ENCODE measurements at regions not wholly inside any gene's neighbourhood (a gene's known extent, or its start where the extent isn't known, plus 50 kb on each side); places are given as distances from the start of the nearest gene placed in this dataset.

DNA sequence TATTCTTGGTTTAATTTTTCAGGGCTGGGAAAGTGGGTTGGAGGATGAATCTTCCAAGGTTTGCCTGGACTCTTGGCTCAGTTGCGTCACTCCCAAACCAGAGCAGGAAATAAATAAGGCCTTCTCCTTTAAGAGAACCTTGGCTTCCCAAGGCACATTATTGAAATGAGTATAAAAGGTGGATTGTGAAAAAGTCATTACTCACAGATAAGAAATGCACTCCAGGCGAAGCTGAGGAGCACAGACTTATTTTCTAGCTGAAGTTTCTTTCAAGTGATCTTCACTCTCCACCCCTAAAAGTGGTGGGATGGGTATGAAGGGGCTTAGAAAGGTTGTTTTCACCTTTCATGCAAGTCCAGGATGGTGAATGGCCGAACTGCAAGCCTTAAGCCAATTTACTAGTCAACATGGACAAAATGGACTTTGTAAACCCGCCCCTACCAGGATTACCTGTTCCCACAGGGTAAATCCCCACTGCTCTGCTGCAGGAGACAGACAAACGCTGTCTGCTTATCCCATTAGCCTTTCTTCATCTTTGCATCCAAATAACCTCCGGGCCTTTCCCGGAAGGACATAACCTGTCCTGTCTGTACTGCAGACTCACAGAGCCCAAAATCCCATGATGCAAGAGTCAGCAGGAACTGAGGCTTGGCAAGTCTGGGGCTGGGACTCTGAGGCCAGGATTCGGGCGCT, 207.6 kb downstream of the BCL11B start:
- no peak for DNase-seq (ENCODE audit: low read depth)

- no peak for DNase-seq (ENCODE audit: low read depth)
Observed at GRCh38 chr14:99065551-99065950, 206.4 kb downstream of the BCL11B start.

GRCh38 chr14:99066378-99066777, 205.6 kb downstream of the BCL11B start:
- DNase-seq (ENCODE audit: low read depth), result no peak

DNA sequence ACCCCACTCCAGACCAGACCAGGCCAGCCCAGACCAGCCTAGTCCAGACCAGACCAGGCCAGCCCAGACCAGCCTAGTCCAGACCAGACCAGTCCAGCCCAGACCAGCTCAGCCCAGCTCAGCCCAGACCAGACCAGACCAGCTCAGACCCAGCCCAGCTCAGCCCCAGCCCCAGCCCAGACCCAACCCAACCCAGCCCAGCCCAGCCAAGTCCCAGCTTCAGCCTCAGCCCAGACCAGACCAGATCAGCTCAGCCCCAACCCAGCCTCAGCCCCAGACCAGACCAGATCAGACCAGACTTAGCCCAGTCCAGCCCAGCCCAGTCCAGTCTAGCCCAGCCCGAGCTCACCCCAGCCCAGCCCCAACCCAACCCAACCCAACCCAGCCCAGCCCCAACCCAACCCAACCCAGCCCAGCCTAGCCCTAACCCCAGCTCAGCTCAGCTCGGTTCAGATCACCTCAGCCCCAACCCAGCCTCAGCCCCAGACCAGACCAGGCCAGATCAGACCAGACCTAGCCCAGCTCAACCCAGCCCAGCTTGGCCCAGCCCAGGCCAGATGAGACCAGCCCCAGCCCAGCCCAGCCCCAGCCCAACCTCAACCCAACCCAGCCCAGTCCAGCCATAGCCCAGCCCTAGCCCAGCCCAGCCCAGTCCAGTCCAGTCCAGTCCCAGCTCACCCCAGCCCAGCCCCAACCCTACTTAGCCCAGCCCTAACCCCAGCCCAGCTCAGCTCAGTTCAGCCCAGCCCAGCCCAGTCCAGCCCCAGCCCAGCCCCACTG, 204.7 kb downstream of the BCL11B start:
- DNase-seq (ENCODE audit: low read depth), result no peak

- no peak for DNase-seq (ENCODE audit: low read depth)
Observed at GRCh38 chr14:99067927-99068326, 204.1 kb downstream of the BCL11B start.

GRCh38 chr14:99069946-99070345, 202.1 kb downstream of the BCL11B start:
- DNase-seq (ENCODE audit: low read depth), result no peak

- no peak for DNase-seq (ENCODE audit: low read depth)
Observed at GRCh38 chr14:99072433-99072832, 199.6 kb downstream of the BCL11B start.

- DNase-seq (ENCODE audit: low read depth), result no peak
Observed at GRCh38 chr14:99072956-99073355, 199.0 kb downstream of the BCL11B start.

- DNase-seq (ENCODE audit: low read depth), result no peak
Observed at GRCh38 chr14:99073431-99073830, 198.6 kb downstream of the BCL11B start.

DNA sequence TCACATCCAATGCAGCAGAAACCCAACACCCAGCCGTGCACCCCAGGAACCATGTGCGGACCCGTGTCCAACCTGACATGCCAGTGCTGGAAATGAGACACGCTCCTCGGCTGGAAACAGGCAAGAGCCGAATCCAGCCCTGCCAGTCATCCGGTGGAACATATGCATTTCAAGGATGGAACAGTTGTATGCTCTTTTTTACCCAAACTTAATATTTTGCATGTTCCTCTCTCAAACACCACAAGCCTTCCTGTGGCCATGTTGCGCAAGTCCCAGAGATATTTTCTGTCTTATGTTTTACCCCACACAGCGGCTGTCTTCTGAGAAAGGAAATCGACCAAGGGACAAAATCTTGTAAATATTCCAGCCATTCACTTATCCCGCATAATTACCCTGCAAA, 196.9 kb downstream of the BCL11B start:
- no peak for DNase-seq (ENCODE audit: low read depth)

DNA sequence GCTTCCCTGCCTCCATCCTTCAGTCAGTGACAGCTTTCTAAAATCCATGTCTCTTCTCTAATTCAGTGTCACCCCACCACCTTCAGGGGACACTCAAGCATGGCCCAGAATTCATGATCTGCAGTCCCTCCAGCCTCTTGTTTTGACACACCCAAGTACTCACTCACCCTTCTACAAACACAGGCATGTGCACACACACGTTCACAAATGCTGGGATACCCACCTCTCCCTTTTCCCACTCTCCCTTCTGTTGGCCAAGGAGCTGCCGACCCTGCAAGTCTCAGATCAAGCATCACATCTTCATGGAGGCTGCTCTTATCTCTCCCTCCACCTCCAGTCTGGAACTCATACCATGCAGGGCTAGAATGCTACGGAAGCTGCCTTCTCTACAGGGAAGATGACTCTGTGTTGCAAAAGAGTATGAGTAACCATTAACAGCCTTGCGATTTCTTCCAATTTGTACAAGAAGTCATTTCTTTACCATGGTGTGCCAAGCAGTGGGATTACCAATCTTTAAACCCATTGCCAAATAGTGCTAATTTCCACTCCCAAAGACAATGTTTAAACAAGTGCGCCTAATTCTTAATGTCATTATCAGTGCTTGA, 196.1 kb downstream of the BCL11B start:
- no peak for DNase-seq (ENCODE audit: low read depth)

GRCh38 chr14:99077076-99077843, 194.7 kb downstream of the BCL11B start:
- no peak for DNase-seq (ENCODE audit: low read depth)

GRCh38 chr14:99077844-99078236, 194.2 kb downstream of the BCL11B start:
- no peak for DNase-seq (ENCODE audit: low read depth)

DNA sequence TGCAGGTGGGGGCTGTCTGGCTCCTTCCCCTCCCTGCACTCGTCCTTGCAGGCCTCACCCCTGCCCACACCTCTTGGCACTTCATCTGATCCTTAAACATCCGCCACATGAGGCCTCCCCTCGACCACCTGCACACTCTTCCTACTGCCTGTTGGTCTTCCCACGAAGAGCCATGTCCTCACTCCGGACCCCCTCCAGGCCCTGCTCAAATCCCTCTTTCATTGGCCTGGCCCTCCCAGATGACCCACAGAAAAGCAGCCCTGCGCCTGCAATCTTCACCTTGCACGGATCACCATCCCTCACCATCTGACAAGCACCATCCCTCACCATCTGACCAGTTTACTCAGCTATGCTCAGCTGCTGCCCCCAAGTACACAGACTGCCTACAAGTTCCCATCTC, 193.6 kb downstream of the BCL11B start:
- DNase-seq (ENCODE audit: low read depth), result no peak

GRCh38 chr14:99079061-99079727, 192.8 kb downstream of the BCL11B start:
- DNase-seq (ENCODE audit: low read depth), result no peak

DNA sequence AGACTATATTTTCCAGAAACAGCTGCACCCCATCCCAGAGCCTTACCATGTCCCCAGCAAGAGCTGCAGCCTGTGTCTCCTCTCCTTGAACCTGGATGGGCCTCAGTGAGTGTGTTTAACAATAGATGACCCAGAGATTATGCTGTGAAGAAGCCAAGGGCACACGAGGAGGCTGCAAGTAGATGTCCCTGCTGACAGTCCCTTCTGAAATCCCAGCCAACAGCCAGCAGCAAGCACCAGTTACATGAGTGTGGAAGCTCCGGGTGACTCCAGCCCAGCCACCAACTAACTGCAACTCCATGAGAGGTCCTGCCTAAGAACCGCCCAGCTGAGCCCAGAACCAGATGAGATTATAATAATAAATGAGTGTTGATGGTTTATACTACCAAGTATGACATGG, 191.7 kb downstream of the BCL11B start:
- no peak for DNase-seq (ENCODE audit: low read depth)

DNA sequence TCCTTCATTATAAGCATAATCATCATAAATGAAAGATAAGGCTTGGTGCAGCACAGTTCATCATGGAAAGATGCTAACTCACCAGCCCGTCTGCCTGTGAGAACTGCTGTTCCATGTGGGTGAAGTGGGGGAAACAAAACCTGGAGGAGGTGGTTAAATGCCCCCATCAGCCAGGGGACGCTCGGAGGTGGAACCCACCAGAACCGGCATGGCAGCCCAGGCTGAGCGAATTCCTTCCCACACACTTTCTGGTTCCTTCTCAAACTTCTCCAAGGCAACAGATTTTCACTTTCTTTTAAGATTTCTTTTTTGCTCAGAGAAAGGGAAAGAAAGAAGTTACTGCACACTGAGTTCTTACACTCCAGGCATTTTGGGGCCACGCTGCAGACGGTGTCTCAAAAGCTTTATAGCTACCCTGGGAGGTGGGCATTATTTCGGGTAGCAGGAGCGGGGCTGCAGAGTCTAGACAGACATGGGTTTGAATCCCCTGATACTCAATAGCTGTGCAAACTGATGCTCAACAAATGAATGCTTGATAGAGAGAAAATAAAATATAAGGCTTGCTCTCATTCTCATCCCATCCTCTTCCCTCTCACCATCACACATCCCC, 190.7 kb downstream of the BCL11B start:
- no peak for DNase-seq (ENCODE audit: low read depth)

- DNase-seq (ENCODE audit: low read depth), result no peak
Observed at GRCh38 chr14:99081880-99082279, 190.1 kb downstream of the BCL11B start.

DNA sequence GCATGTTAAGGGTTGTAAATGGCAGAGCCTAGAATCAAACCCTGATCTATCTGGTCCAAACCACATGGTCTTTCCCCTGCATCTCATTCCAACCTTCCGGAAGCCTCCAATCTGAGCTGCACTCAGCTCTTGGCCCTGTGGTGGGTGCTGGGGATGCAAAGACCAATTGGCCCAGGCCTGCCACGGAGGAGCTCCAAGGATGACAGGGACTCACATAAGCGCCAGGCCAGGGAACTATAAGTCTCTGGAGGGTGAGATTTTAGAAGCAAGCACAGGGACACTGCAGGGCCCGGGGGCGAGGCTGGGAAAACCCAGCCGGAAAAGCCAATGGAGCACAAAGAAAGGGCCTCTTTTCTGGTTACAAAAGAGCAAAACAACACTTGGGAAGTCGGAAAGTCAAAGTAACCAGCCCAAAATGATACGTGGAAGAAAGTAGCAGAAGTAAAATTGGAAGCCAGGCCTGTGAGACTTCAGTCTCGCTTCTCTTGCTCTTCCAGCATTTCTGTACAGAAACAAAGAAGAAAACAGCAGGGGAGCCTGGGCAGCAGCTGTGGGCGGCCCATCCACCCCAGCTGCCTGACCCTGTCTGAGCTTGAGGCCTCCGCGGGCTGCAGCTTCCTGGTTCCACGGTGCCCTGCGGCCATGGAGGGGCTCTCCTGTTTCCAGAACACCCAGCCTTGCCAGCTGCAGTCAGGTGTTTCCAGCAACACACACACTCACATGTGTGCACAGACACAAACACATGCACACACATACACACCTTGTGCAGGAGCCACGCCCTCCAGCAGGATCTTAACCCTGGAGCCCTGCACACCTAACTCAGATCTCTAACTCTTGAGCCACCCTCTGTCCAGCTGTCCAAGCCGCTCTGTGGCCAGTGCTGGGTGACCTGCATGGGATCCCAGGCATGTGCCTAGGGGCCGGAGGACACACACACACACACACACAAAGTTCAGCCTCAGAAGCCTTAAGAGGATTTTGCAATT, 178.2 kb downstream of the BCL11B start:
- no peak for DNase-seq (ENCODE audit: low read depth)

DNA sequence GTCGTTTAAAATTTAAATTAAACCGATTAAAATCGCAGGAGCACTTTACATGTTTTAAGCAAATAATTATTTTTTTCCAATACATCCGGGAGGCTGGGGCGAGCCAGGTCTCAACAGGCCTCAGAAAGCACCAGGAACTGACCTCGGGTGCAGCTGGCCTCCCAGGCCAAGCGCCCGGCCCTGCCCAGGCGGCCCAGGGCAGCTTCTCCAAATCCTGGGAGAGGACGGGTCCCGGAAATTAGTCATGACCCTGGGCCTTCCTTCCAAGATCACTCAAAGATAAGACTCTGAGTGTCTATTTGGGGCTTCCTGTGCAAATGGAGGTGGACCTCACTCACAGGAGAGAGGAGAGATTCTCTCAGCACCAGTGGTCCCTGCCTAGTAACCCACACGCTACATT, 177.1 kb downstream of the BCL11B start:
- no peak for DNase-seq (ENCODE audit: low read depth)

Measured in HS-5 (cell line).